Activated naive CD8-positive, alpha-beta T cell (primary cell): ENCODE measurements at regions not wholly inside any gene's neighbourhood (a gene's known extent, or its start where the extent isn't known, plus 50 kb on each side); places are given as distances from the start of the nearest gene placed in this dataset.
"Not testable (repeated sequence)": the region's sequence is repeated elsewhere in the genome, so short reads cannot be mapped to it uniquely, and the experiment has no call there.

Experiments used
- H3K27ac Mint-ChIP-seq: one replicate; pipeline ENCODE4 v1.8.0; 2021; ENCODE audit warnings: mixed read lengths
- H3K27me3 Mint-ChIP-seq: one replicate; pipeline ENCODE4 v1.8.0; 2021; ENCODE audit warnings: mixed read lengths
- H3K36me3 Mint-ChIP-seq: one replicate; pipeline ENCODE4 v1.8.0; 2021; ENCODE audit warnings: mixed read lengths
- H3K4me1 Mint-ChIP-seq: one replicate; pipeline ENCODE4 v1.8.0; 2021; ENCODE audit warnings: low read depth, mixed read lengths
- H3K4me3 Mint-ChIP-seq: one replicate; pipeline ENCODE4 v1.8.0; 2021; ENCODE audit warnings: mild to moderate bottlenecking, mixed read lengths
- H3K9me3 Mint-ChIP-seq: one replicate; pipeline ENCODE4 v1.8.0; 2021; ENCODE audit warnings: low read depth, mixed read lengths

GRCh38 chr11:128042290-128042751 is 545.0 kb downstream of the ETS1 start:
- no peaks in the 10 kb centered on the region for H3K27me3 Mint-ChIP-seq
- H3K27ac Mint-ChIP-seq, result peak overlapping the region; percentile 61
- H3K4me1 Mint-ChIP-seq, result peaks cover 71% of the 10 kb centered on the region
- peak overlapping the region; percentile 33 for H3K4me3 Mint-ChIP-seq
- H3K9me3 Mint-ChIP-seq, result peaks cover 3% of the 10 kb centered on the region
- peaks cover 5% of the 10 kb centered on the region for H3K36me3 Mint-ChIP-seq

- Mint-ChIP-seq H3K36me3 (peaks cover 5% of the 10 kb centered on the region), H3K4me3 (no peak overlapping the region), H3K9me3 (peaks cover 3% of the 10 kb centered on the region), H3K4me1 (peaks cover 65% of the 10 kb centered on the region), H3K27ac (peak overlapping the region; percentile 36), H3K27me3 (no peaks in the 10 kb centered on the region)
Measured at GRCh38 chr11:128040603-128041002, 546.8 kb downstream of the ETS1 start.

GRCh38 chr11:128039140-128040021 is 548.0 kb downstream of the ETS1 start:
- peaks cover 3% of the 10 kb centered on the region for H3K9me3 Mint-ChIP-seq
- H3K4me3 Mint-ChIP-seq, result peak overlapping the region; percentile 76
- peak overlapping the region; percentile 92 for H3K27ac Mint-ChIP-seq
- peaks cover 2% of the 10 kb centered on the region for H3K36me3 Mint-ChIP-seq
- H3K4me1 Mint-ChIP-seq, result peaks cover 54% of the 10 kb centered on the region
- H3K27me3 Mint-ChIP-seq, result no peaks in the 10 kb centered on the region

- no peaks in the 10 kb centered on the region for H3K27me3 Mint-ChIP-seq
- H3K4me1 Mint-ChIP-seq, result peaks cover 38% of the 10 kb centered on the region
- H3K36me3 Mint-ChIP-seq, result no peaks in the 10 kb centered on the region
- peak overlapping the region; percentile 64 for H3K27ac Mint-ChIP-seq
- H3K9me3 Mint-ChIP-seq, result no peaks in the 10 kb centered on the region
- H3K4me3 Mint-ChIP-seq, result no peak overlapping the region
Measured at GRCh38 chr11:128036556-128037093, 550.7 kb downstream of the ETS1 start.

GRCh38 chr11:128036006-128036405 is 551.4 kb downstream of the ETS1 start:
- Mint-ChIP-seq H3K4me3 (no peak overlapping the region), H3K36me3 (no peaks in the 10 kb centered on the region), H3K27me3 (no peaks in the 10 kb centered on the region), H3K27ac (no peak overlapping the region), H3K9me3 (no peaks in the 10 kb centered on the region), H3K4me1 (peaks cover 35% of the 10 kb centered on the region)

GRCh38 chr11:128031538-128032134 is 555.7 kb downstream of the ETS1 start:
- not testable (repeated sequence) for H3K4me3 Mint-ChIP-seq, H3K36me3 Mint-ChIP-seq, H3K27me3 Mint-ChIP-seq, H3K4me1 Mint-ChIP-seq, H3K9me3 Mint-ChIP-seq, H3K27ac Mint-ChIP-seq

- Mint-ChIP-seq H3K4me1 (peaks cover 5% of the 10 kb centered on the region), H3K4me3 (no peak overlapping the region), H3K9me3 (no peaks in the 10 kb centered on the region), H3K36me3 (no peaks in the 10 kb centered on the region), H3K27ac (no peak overlapping the region), H3K27me3 (no peaks in the 10 kb centered on the region)
Measured at GRCh38 chr11:128029219-128029722, 558.1 kb downstream of the ETS1 start.

- H3K27ac Mint-ChIP-seq, result no peak overlapping the region
- no peaks in the 10 kb centered on the region for H3K9me3 Mint-ChIP-seq
- H3K4me1 Mint-ChIP-seq, result no peaks in the 10 kb centered on the region
- H3K4me3 Mint-ChIP-seq, result no peak overlapping the region
- no peaks in the 10 kb centered on the region for H3K27me3 Mint-ChIP-seq
- no peaks in the 10 kb centered on the region for H3K36me3 Mint-ChIP-seq
Measured at GRCh38 chr11:128026596-128026995, 560.8 kb downstream of the ETS1 start.

GRCh38 chr11:128022761-128023160 is 564.6 kb downstream of the ETS1 start:
- Mint-ChIP-seq H3K4me1 (no peaks in the 10 kb centered on the region), H3K27ac (no peak overlapping the region), H3K36me3 (no peaks in the 10 kb centered on the region), H3K27me3 (no peaks in the 10 kb centered on the region), H3K4me3 (no peak overlapping the region), H3K9me3 (no peaks in the 10 kb centered on the region)

- Mint-ChIP-seq H3K4me3 (no peak overlapping the region), H3K9me3 (no peaks in the 10 kb centered on the region), H3K27ac (no peak overlapping the region), H3K4me1 (no peaks in the 10 kb centered on the region), H3K27me3 (no peaks in the 10 kb centered on the region), H3K36me3 (no peaks in the 10 kb centered on the region)
Measured at GRCh38 chr11:128022007-128022368, 565.4 kb downstream of the ETS1 start.

GRCh38 chr11:128021349-128022006 is 565.9 kb downstream of the ETS1 start:
- Mint-ChIP-seq H3K4me1 (no peaks in the 10 kb centered on the region), H3K9me3 (no peaks in the 10 kb centered on the region), H3K36me3 (no peaks in the 10 kb centered on the region), H3K27me3 (no peaks in the 10 kb centered on the region), H3K4me3 (no peak overlapping the region), H3K27ac (no peak overlapping the region)

- Mint-ChIP-seq H3K4me3 (no peak overlapping the region), H3K4me1 (no peaks in the 10 kb centered on the region), H3K27ac (no peak overlapping the region), H3K36me3 (no peaks in the 10 kb centered on the region), H3K27me3 (no peaks in the 10 kb centered on the region), H3K9me3 (no peaks in the 10 kb centered on the region)
Measured at GRCh38 chr11:128018692-128019091, 568.7 kb downstream of the ETS1 start.

GRCh38 chr11:128005562-128005961 is 581.8 kb downstream of the ETS1 start:
- peaks cover 18% of the 10 kb centered on the region for H3K36me3 Mint-ChIP-seq
- no peak overlapping the region for H3K27ac Mint-ChIP-seq
- no peak overlapping the region for H3K4me3 Mint-ChIP-seq
- H3K4me1 Mint-ChIP-seq, result no peaks in the 10 kb centered on the region
- H3K27me3 Mint-ChIP-seq, result peaks cover 20% of the 10 kb centered on the region
- peaks cover 17% of the 10 kb centered on the region for H3K9me3 Mint-ChIP-seq

GRCh38 chr11:127998421-127998820 is 588.9 kb downstream of the ETS1 start:
- Mint-ChIP-seq H3K4me1 (no peaks in the 10 kb centered on the region), H3K27me3 (peaks cover 20% of the 10 kb centered on the region), H3K27ac (no peak overlapping the region), H3K9me3 (no peaks in the 10 kb centered on the region), H3K4me3 (no peak overlapping the region), H3K36me3 (peaks cover 3% of the 10 kb centered on the region)

- no peaks in the 10 kb centered on the region for H3K9me3 Mint-ChIP-seq
- no peak overlapping the region for H3K4me3 Mint-ChIP-seq
- H3K27ac Mint-ChIP-seq, result no peak overlapping the region
- peaks cover 20% of the 10 kb centered on the region for H3K27me3 Mint-ChIP-seq
- no peaks in the 10 kb centered on the region for H3K4me1 Mint-ChIP-seq
- H3K36me3 Mint-ChIP-seq, result peaks cover 3% of the 10 kb centered on the region
Measured at GRCh38 chr11:127997594-127997993, 589.8 kb downstream of the ETS1 start.
